Liver (tissue), 8 donors: ENCODE measurements at regions not wholly inside any gene's neighbourhood (a gene's known extent, or its start where the extent isn't known, plus 50 kb on each side); places are given as distances from the start of the nearest gene placed in this dataset.

Experiments
- DNase-seq: peaks from one replicate; pipeline ENCODE4 v3.0.0-alpha.2; 2017; ENCODE audit warnings: low spot score
- H3K27ac ChIP-seq, 2 donors: one replicate each; pipeline ENCODE4 v1.7.0; 2013; ENCODE audit warnings: inconsistent platforms in 2 of 2, low read length in 2 of 2, control low read depth in 1 of 2, low read depth in 1 of 2, mild to moderate bottlenecking in 1 of 2
- H3K27me3 ChIP-seq, 4 donors: one replicate each; pipeline versions ENCODE4 v1.6.1 to v1.7.0; 2013; ENCODE audit warnings: low read length in 3 of 4, inconsistent platforms in 1 of 4, mild to moderate bottlenecking in 1 of 4, moderate library complexity in 1 of 4; ENCODE audit not compliant: control insufficient read depth in 4 of 4, insufficient read depth in 4 of 4
- H3K36me3 ChIP-seq, 4 donors: one replicate each; pipeline versions ENCODE4 v1.6.1 to v1.7.0; 2013; ENCODE audit warnings: low read length in 3 of 4, mild to moderate bottlenecking in 3 of 4, low read depth in 1 of 4, moderate library complexity in 1 of 4; ENCODE audit not compliant: control insufficient read depth in 4 of 4, insufficient read depth in 3 of 4
- H3K4me1 ChIP-seq, 4 donors: one replicate each; pipeline versions ENCODE4 v1.6.1 to v1.7.0; 2013; ENCODE audit warnings: low read length in 3 of 4, mild to moderate bottlenecking in 3 of 4, moderate library complexity in 1 of 4; ENCODE audit not compliant: control insufficient read depth in 4 of 4, insufficient read depth in 4 of 4
- H3K4me3 ChIP-seq, 3 donors: one replicate each; pipeline versions ENCODE4 v1.6.1 to v1.7.0; 2013; ENCODE audit warnings: low read length in 3 of 3, control low read depth in 1 of 3, low read depth in 1 of 3, mild to moderate bottlenecking in 1 of 3
- H3K9ac ChIP-seq, 2 donors: one replicate each; pipeline ENCODE4 v1.7.0; 2013; ENCODE audit warnings: low read length in 2 of 2, mild to moderate bottlenecking in 2 of 2, moderate library complexity in 2 of 2, control low read depth in 1 of 2, low read depth in 1 of 2
- H3K9me3 ChIP-seq, 4 donors: one replicate each; pipeline versions ENCODE4 v1.6.1 to v1.7.0; 2013; ENCODE audit warnings: low read length in 3 of 4; ENCODE audit not compliant: control insufficient read depth in 4 of 4
- ATF3 ChIP-seq: IDR thresholded peaks from 2 replicates; pipeline ENCODE4 v1.6.1; 2016; ENCODE audit warnings: antibody characterized with exemption
- CTCF ChIP-seq: fragments of 150-350 bp; IDR thresholded peaks from 2 replicates; pipeline ENCODE4 v1.5.1; 2017; ENCODE audit warnings: improper control_type of control experiment, low read depth, low read length; ENCODE audit not compliant: missing input control
- EGR1 ChIP-seq, 2 donors: IDR thresholded peaks; 2 replicates each; pipeline ENCODE4 v1.6.1; 2016 to 2018; ENCODE audit warnings: antibody characterized with exemption in 2 of 2, low read depth in 2 of 2
- FOXA1 ChIP-seq: IDR thresholded peaks from 2 replicates; pipeline ENCODE4 v1.6.1; 2016; ENCODE audit warnings: antibody characterized with exemption
- FOXA2 ChIP-seq: IDR thresholded peaks from 2 replicates; pipeline ENCODE4 v1.6.1; 2016; ENCODE audit warnings: antibody characterized with exemption
- GABPA ChIP-seq, 2 donors: IDR thresholded peaks in 1 of 2; conservative IDR thresholded peaks in 1 of 2; 2 replicates each; pipeline ENCODE4 v1.6.1; 2016; ENCODE audit warnings: antibody characterized with exemption in 2 of 2, mild to moderate bottlenecking in 1 of 2, moderate library complexity in 1 of 2
- HNF4A ChIP-seq, 2 donors: conservative IDR thresholded peaks; 2 replicates each; pipeline ENCODE4 v1.6.1; 2016; ENCODE audit warnings: antibody characterized with exemption in 2 of 2, mild to moderate bottlenecking in 2 of 2
- HNF4G ChIP-seq: IDR thresholded peaks from 2 replicates; pipeline ENCODE4 v1.6.1; 2016; ENCODE audit warnings: antibody characterized with exemption
- JUND ChIP-seq, 2 donors: IDR thresholded peaks; 2 replicates each; pipeline ENCODE4 v1.6.1; 2016; ENCODE audit warnings: antibody characterized with exemption in 2 of 2
- MAX ChIP-seq: IDR thresholded peaks from 2 replicates; pipeline ENCODE4 v1.6.1; 2016; ENCODE audit warnings: antibody characterized with exemption
- RAD21 ChIP-seq, 2 donors: IDR thresholded peaks; 2 replicates each; pipeline ENCODE4 v1.6.1; 2016; ENCODE audit warnings: antibody characterized with exemption in 2 of 2, mild to moderate bottlenecking in 2 of 2
- RXRA ChIP-seq, 2 donors: IDR thresholded peaks; 2 replicates each; pipeline ENCODE4 v1.6.1; 2017 to 2018; ENCODE audit warnings: antibody characterized with exemption in 2 of 2, mild to moderate bottlenecking in 1 of 2
- SP1 ChIP-seq: IDR thresholded peaks from 2 replicates; pipeline ENCODE4 v1.6.1; 2018; ENCODE audit warnings: antibody characterized with exemption, mild to moderate bottlenecking
- TAF1 ChIP-seq: conservative IDR thresholded peaks from 2 replicates; pipeline ENCODE4 v1.6.1; 2016; ENCODE audit warnings: antibody characterized with exemption, mild to moderate bottlenecking
- YY1 ChIP-seq: IDR thresholded peaks from 2 replicates; pipeline ENCODE4 v1.6.1; 2016; ENCODE audit warnings: antibody characterized with exemption, mild to moderate bottlenecking
- WGBS: extraction: QIAGEN DNeasy Blood & Tissue Kit; methylation state at CpG from one replicate; pipeline ENCODE4 v1.1.7; 2013; 5-methylcytosine and 5-hydroxymethylcytosine counted together
- TF ChIP-seq, protein P1 (sequence below): IDR thresholded peaks from 2 replicates; pipeline ENCODE4 v1.6.1; 2016; ENCODE audit warnings: antibody characterized with exemption
- donor health status: healthy.
- donor health status: healthy.
- donor health status: healthy.
- donor health status: healthy.
- donor health status: healthy.

GRCh38 chr14:82411298-82411697 is 877.6 kb upstream of the SEL1L start:
- H3K4me3 ChIP-seq = no peak overlapping the region
- H3K4me1 ChIP-seq = no peaks in the 10 kb centered on the region
- TF ChIP-seq JUND (IDR thresholded peaks at IDR 0.05) (no peak), HNF4A (conservative IDR thresholded peaks at IDR 0.05) (no peak), SP1 (no peak), FOXA2 (no peak), EGR1 (IDR thresholded peaks at IDR 0.05; ENCODE audit: low read depth in 2 of 2) (no peak), YY1 (no peak), FOXA1 (no peak), RAD21 (IDR thresholded peaks at IDR 0.05) (no peak), RXRA (IDR thresholded peaks at IDR 0.05) (no peak), GABPA (IDR thresholded peaks at IDR 0.05 in 1 of 2, conservative IDR thresholded peaks at IDR 0.05 in 1 of 2) (no peak)
- TF ChIP-seq, protein P1, sequence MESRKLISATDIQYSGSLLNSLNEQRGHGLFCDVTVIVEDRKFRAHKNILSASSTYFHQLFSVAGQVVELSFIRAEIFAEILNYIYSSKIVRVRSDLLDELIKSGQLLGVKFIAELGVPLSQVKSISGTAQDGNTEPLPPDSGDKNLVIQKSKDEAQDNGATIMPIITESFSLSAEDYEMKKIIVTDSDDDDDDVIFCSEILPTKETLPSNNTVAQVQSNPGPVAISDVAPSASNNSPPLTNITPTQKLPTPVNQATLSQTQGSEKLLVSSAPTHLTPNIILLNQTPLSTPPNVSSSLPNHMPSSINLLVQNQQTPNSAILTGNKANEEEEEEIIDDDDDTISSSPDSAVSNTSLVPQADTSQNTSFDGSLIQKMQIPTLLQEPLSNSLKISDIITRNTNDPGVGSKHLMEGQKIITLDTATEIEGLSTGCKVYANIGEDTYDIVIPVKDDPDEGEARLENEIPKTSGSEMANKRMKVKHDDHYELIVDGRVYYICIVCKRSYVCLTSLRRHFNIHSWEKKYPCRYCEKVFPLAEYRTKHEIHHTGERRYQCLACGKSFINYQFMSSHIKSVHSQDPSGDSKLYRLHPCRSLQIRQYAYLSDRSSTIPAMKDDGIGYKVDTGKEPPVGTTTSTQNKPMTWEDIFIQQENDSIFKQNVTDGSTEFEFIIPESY = no peak
- H3K9ac ChIP-seq = no peak overlapping the region
- no peak for DNase-seq
- no peaks in the 10 kb centered on the region for H3K9me3 ChIP-seq
- no peaks in the 10 kb centered on the region for H3K36me3 ChIP-seq
- H3K27ac ChIP-seq = no peak overlapping the region
- H3K27me3 ChIP-seq = no peaks in the 10 kb centered on the region

DNA sequence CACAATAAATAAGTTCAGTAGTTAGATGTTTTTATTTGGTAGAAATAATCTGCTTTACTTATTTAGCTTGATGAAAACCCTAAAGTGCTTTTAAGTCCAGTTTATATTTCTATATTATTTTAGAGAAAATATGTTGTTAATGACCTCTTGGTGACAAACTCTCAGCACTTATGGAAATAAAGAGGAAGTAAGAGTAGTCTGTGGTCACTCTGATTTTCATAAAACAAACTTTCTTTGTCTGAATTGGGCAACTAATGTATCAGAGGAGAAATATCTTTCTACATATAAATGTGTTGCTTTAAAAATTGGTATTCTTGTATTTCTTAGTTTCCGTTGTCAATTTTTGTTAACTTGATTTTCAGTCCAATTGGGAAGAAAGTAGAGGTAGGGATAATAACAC is 878.9 kb upstream of the SEL1L start:
- WGBS = 78% methylated on average over 1 of the region's 1 CpG
- Histone ChIP-seq H3K27ac (no peak overlapping the region), H3K27me3 (no peaks in the 10 kb centered on the region), H3K9me3 (no peaks in the 10 kb centered on the region), H3K4me1 (no peaks in the 10 kb centered on the region), H3K4me3 (no peak overlapping the region), H3K36me3 (no peaks in the 10 kb centered on the region), H3K9ac (no peak overlapping the region)
- TF ChIP-seq RAD21 (IDR thresholded peaks at IDR 0.05) (no peak), HNF4G (no peak), HNF4A (conservative IDR thresholded peaks at IDR 0.05) (no peak), TAF1 (no peak), EGR1 (IDR thresholded peaks at IDR 0.05; ENCODE audit: low read depth in 2 of 2) (no peak), GABPA (IDR thresholded peaks at IDR 0.05 in 1 of 2, conservative IDR thresholded peaks at IDR 0.05 in 1 of 2) (no peak), ATF3 (no peak), RXRA (IDR thresholded peaks at IDR 0.05) (no peak), YY1 (no peak), SP1 (no peak), FOXA2 (no peak), MAX (no peak), JUND (IDR thresholded peaks at IDR 0.05) (no peak), CTCF (no peak)
- TF ChIP-seq, protein P1 = no peak
- DNase-seq = no peak
